ENCODE measurements at regions not wholly inside any gene's neighbourhood (a gene's known extent, or its start where the extent isn't known, plus 50 kb on each side); places are given as distances from the start of the nearest gene placed in this dataset.

GRCh38 chr9:88808761-88809354, 182.4 kb upstream of the S1PR3 start:
- Mint-ChIP-seq H3K9me3 (no peaks in the 10 kb centered on the region), H3K36me3 (no peaks in the 10 kb centered on the region), H3K4me1 (peaks cover 5% of the 10 kb centered on the region), H3K27me3 (peaks cover 13% of the 10 kb centered on the region), H3K4me3 (no peak overlapping the region), H3K27ac (no peak overlapping the region)
- no peak for ATAC-seq

DNA sequence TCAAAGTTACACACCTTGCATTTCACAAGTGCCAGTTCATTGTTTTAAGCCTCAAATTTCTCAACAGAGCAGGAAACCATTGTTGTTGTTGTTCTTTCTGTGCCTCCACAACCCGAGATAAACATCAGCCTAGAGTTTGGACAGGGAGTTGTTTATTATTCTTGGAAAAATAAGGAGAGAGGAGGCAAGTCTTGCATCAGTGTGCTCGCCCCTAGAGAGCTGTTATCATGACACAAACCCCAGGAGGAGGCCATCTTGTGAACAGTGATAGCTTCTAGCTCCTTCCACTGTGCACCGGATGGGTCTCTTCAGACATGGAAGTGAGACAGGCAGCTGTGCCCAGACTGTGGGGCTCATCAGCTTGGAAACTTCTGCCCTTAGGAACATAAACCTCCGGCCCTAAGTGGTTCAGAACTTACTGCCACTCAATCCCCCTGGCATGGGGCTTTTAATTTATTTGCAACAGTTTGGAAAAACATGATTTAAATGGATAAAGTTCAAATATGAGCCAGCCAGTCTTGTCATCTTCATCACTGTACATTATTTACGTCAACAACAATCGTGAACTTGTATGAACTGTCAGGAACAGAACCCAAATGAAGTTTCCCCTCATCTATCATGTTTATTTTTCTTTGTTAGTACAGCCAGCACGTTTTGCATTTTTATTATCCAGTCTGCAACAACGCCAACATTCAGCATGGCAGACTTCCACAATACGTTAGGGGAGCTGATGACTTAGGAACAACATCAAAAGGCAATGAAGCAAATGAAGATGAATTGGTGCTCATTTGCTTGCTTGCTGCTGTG, 181.7 kb upstream of the S1PR3 start:
- H3K27ac Mint-ChIP-seq = no peak overlapping the region
- no peak overlapping the region for H3K4me3 Mint-ChIP-seq
- no peaks in the 10 kb centered on the region for H3K4me1 Mint-ChIP-seq

DNA sequence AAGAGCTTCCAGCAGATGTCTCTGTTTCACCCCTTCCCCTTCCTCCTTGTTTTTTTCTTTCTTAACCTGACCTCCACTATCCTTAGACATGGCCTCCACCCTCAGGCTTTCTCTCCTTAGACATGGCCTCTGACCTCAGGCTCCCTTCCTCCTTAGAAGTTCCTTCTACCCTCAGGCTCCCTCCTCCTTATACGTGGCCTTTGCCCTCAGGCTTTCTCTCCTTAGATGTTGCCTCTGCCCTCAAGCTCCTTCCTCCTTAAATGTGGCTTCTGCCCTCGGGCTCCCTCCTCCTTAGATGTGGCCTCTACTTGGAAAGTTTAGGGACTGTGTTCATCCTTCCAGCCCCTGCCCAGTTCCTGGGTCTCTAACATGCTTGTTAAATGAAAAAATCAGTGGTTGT, 180.4 kb upstream of the S1PR3 start:
- Mint-ChIP-seq H3K4me3 (no peak overlapping the region), H3K9me3 (no peaks in the 10 kb centered on the region), H3K27ac (no peak overlapping the region), H3K27me3 (peaks cover 13% of the 10 kb centered on the region), H3K36me3 (no peaks in the 10 kb centered on the region), H3K4me1 (no peaks in the 10 kb centered on the region)
- ATAC-seq = no peak

More for the DNA sequence above, 181.7 kb upstream of the S1PR3 start:
- Mint-ChIP-seq H3K9me3 (no peaks in the 10 kb centered on the region), H3K36me3 (no peaks in the 10 kb centered on the region), H3K27me3 (peaks cover 13% of the 10 kb centered on the region)
- ATAC-seq = no peak

- H3K36me3 Mint-ChIP-seq = no peaks in the 10 kb centered on the region
- H3K9me3 Mint-ChIP-seq = no peaks in the 10 kb centered on the region
- H3K27ac Mint-ChIP-seq = no peak overlapping the region
- H3K4me1 Mint-ChIP-seq = no peaks in the 10 kb centered on the region
- ATAC-seq = no peak
- peaks cover 13% of the 10 kb centered on the region for H3K27me3 Mint-ChIP-seq
- H3K4me3 Mint-ChIP-seq = no peak overlapping the region
Measured at GRCh38 chr9:88811511-88811910, 179.8 kb upstream of the S1PR3 start.

GRCh38 chr9:88812938-88813637, 178.2 kb upstream of the S1PR3 start:
- H3K36me3 Mint-ChIP-seq = no peaks in the 10 kb centered on the region
- no peaks in the 10 kb centered on the region for H3K4me1 Mint-ChIP-seq
- H3K27me3 Mint-ChIP-seq = peaks cover 13% of the 10 kb centered on the region
- H3K9me3 Mint-ChIP-seq = no peaks in the 10 kb centered on the region
- no peak overlapping the region for H3K4me3 Mint-ChIP-seq
- ATAC-seq = no peak
- H3K27ac Mint-ChIP-seq = no peak overlapping the region

- no peak for ATAC-seq
- no peak overlapping the region for H3K27ac Mint-ChIP-seq
- no peaks in the 10 kb centered on the region for H3K9me3 Mint-ChIP-seq
- peaks cover 13% of the 10 kb centered on the region for H3K27me3 Mint-ChIP-seq
- no peaks in the 10 kb centered on the region for H3K4me1 Mint-ChIP-seq
- no peaks in the 10 kb centered on the region for H3K36me3 Mint-ChIP-seq
- H3K4me3 Mint-ChIP-seq = no peak overlapping the region
Measured at GRCh38 chr9:88813638-88814209, 177.5 kb upstream of the S1PR3 start.

DNA sequence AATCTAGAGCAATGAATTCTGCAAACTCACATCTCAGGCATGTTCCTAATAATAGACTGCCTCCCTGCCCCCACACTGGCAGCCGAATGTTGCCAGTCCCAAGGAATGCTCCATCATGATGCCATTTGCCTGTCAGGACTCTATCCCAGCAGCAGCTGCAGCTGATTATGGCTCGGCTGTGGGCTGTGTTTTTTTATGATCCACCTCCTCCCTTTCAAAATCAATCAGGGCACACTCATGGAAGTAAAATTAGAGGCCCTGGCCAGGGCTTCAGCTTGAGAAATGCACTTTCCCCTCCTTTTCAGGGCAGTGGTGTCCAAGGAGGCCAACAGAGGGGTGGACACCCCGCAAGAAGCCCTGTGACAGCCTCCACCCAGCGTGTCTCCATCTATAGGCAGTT, 176.7 kb upstream of the S1PR3 start:
- no peak overlapping the region for H3K27ac Mint-ChIP-seq
- no peaks in the 10 kb centered on the region for H3K36me3 Mint-ChIP-seq
- H3K4me3 Mint-ChIP-seq = no peak overlapping the region
- no peaks in the 10 kb centered on the region for H3K9me3 Mint-ChIP-seq
- H3K27me3 Mint-ChIP-seq = peaks cover 13% of the 10 kb centered on the region
- no peak for ATAC-seq
- H3K4me1 Mint-ChIP-seq = no peaks in the 10 kb centered on the region

DNA sequence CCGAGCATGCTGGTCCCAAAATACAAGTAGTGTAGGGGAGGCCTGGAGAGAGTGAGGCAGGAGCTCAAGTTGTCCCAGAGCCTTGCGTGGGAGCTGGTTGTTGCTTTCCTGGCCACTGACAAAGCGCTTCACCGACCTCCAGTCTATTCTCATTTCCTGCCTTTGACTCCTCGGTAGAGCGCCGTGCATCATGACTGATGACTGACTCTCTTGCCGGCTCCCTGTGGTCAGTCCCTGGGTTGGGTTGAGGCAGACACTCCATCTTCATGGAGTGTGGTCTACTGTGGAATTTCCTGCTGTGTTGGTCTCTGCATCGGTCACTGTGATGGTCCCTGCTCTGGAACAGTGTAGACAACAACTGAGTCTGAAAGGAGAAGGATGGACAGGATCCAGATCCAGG, 175.1 kb upstream of the S1PR3 start:
- H3K4me1 Mint-ChIP-seq = no peaks in the 10 kb centered on the region
- no peak overlapping the region for H3K27ac Mint-ChIP-seq
- H3K36me3 Mint-ChIP-seq = no peaks in the 10 kb centered on the region
- ATAC-seq = no peak
- no peak overlapping the region for H3K4me3 Mint-ChIP-seq
- no peaks in the 10 kb centered on the region for H3K9me3 Mint-ChIP-seq
- H3K27me3 Mint-ChIP-seq = peaks cover 3% of the 10 kb centered on the region

DNA sequence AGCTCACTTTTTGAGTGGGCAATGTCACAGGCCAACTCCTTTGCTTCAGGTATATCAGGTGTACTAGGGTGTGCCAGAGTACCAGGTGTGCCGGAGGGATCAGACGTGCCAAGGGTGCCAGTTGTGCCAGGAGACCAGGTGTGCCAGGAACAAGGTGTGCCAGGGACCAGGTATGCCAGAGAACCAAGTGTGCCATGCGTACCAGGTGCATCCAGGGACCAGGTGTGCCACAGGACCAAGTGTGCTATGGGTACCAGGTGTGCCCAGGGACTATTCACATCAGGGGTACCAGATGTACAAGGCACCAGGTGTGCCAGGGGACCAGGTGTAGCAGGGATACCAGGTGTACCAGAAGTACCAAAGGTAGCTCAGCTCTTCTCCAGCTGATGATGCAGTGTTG, 174.7 kb upstream of the S1PR3 start:
- no peak overlapping the region for H3K27ac Mint-ChIP-seq
- no peaks in the 10 kb centered on the region for H3K4me1 Mint-ChIP-seq
- H3K36me3 Mint-ChIP-seq = no peaks in the 10 kb centered on the region
- H3K4me3 Mint-ChIP-seq = no peak overlapping the region
- H3K9me3 Mint-ChIP-seq = no peaks in the 10 kb centered on the region
- H3K27me3 Mint-ChIP-seq = no peaks in the 10 kb centered on the region
- no peak for ATAC-seq

DNA sequence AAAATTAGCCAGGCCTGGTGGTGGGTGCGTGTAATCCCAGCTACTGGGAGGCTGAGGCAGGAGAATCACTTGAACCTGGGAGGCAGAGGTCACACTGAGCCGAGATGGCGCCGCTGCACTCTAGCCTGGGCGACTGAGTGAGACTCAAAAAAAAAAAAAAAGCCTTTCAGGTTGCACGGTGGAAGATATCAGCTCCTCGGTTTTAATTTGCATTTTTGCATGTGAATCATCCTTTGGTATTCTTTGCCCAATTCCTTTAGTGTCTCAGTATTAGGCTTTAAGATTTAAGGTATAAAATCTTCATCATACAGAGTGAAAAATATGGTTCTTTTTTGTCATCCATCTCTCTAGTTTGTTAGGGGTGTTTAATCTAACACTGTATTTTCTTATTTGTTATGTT, 173.6 kb upstream of the S1PR3 start:
- H3K27ac Mint-ChIP-seq = no peak overlapping the region
- no peaks in the 10 kb centered on the region for H3K9me3 Mint-ChIP-seq
- H3K4me3 Mint-ChIP-seq = no peak overlapping the region
- no peaks in the 10 kb centered on the region for H3K36me3 Mint-ChIP-seq
- no peak for ATAC-seq
- no peaks in the 10 kb centered on the region for H3K4me1 Mint-ChIP-seq
- no peaks in the 10 kb centered on the region for H3K27me3 Mint-ChIP-seq

GRCh38 chr9:88818495-88819201, 172.6 kb upstream of the S1PR3 start:
- Mint-ChIP-seq H3K4me1 (no peaks in the 10 kb centered on the region), H3K4me3 (no peak overlapping the region), H3K9me3 (peaks cover 2% of the 10 kb centered on the region), H3K36me3 (no peaks in the 10 kb centered on the region), H3K27ac (no peak overlapping the region), H3K27me3 (peaks cover 9% of the 10 kb centered on the region)
- no peak for ATAC-seq

DNA sequence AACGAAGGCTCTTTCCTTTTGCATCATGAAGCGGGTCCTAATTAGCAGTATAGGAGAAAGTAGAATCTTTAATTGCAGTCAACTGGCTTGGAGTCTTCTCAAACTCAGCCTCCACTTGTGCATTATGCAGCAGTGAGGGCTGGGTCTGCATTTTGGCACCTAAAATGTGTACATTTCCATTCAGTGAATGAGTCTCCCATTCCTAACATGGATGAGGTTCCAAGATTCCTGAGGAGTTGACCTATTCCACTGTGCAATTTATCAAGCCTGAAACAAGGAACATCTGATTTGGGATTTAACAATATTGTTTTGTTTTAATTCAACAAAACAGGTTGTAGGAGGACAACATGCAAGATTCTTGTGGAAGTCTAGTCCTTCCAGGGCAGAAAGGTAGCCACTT, 171.8 kb upstream of the S1PR3 start:
- Mint-ChIP-seq H3K4me1 (no peaks in the 10 kb centered on the region), H3K4me3 (no peak overlapping the region), H3K9me3 (peaks cover 2% of the 10 kb centered on the region), H3K36me3 (no peaks in the 10 kb centered on the region), H3K27ac (no peak overlapping the region), H3K27me3 (peaks cover 11% of the 10 kb centered on the region)
- no peak for ATAC-seq

DNA sequence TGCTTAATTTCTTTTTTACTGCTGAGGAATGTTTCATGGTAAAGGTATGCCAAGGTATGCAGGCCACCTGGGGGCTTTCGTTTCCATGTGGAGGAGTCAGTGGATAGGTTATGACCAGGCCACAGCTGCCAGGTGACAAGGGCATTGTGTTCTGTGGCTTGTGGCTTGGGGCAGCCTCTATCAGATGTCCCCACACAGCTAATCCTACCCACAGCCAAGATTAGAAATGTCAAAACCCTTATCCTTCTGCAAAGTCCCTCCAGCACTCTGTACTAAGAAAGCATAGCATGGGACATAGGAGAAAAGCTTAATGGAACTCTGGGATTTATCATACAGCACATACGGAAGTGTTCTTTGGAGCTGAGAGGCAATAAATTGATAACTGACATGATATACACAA, 171.2 kb upstream of the S1PR3 start:
- peaks cover 11% of the 10 kb centered on the region for H3K27me3 Mint-ChIP-seq
- H3K36me3 Mint-ChIP-seq = no peaks in the 10 kb centered on the region
- no peak for ATAC-seq
- no peaks in the 10 kb centered on the region for H3K4me1 Mint-ChIP-seq
- H3K4me3 Mint-ChIP-seq = no peak overlapping the region
- H3K27ac Mint-ChIP-seq = no peak overlapping the region
- H3K9me3 Mint-ChIP-seq = peaks cover 2% of the 10 kb centered on the region

DNA sequence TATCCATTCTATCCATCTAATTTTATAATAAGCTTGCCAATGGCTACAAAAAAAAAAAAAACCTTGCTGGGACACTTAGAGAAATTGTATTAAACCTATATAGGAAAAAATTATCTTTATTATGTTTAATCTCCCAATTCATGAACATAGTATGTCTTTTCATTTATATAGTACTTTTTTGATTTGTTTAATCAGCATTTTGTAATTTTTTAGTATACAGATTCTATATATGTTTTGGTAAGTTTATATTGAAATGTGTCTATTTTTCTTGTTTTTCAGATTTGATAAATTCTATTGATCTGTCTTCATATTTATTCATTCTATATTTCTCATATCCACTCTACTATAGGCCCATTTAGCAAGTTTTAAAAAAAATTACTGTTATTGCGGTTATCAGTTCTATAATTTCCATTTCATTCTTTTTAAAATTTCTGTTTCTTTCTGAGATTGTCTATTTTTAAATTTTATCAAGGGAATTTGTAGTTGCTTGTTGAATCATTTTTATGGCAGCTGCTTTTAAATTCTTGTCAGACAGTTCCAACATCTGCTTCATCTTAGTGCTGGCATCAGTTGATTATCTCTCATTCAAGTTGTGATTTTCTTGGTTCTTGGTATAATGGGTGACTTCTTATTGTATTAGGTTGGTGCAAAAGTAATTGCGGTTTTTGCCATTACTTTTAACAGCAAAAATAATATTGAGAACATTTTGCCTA, 170.1 kb upstream of the S1PR3 start:
- H3K4me3 Mint-ChIP-seq = no peak overlapping the region
- peaks cover 2% of the 10 kb centered on the region for H3K9me3 Mint-ChIP-seq
- no peak for ATAC-seq
- no peaks in the 10 kb centered on the region for H3K4me1 Mint-ChIP-seq
- H3K36me3 Mint-ChIP-seq = no peaks in the 10 kb centered on the region
- no peak overlapping the region for H3K27ac Mint-ChIP-seq
- H3K27me3 Mint-ChIP-seq = peaks cover 14% of the 10 kb centered on the region

GRCh38 chr9:88821746-88822106, 169.5 kb upstream of the S1PR3 start:
- no peaks in the 10 kb centered on the region for H3K4me1 Mint-ChIP-seq
- no peak overlapping the region for H3K27ac Mint-ChIP-seq
- no peaks in the 10 kb centered on the region for H3K36me3 Mint-ChIP-seq
- ATAC-seq = no peak
- H3K27me3 Mint-ChIP-seq = peaks cover 19% of the 10 kb centered on the region
- H3K4me3 Mint-ChIP-seq = no peak overlapping the region
- H3K9me3 Mint-ChIP-seq = peaks cover 2% of the 10 kb centered on the region

Measured in stimulated activated memory B cell treated with anti-CD40 and anti-IgM and Interleukin-4, amounts not matched to agents 10 μg/mL and 1 μg/mL and 100 μg/mL, for 72 hours (primary cell).